ENCODE measurements at regions not wholly inside any gene's neighbourhood (a gene's known extent, or its start where the extent isn't known, plus 50 kb on each side); places are given as distances from the start of the nearest gene placed in this dataset.

DNA sequence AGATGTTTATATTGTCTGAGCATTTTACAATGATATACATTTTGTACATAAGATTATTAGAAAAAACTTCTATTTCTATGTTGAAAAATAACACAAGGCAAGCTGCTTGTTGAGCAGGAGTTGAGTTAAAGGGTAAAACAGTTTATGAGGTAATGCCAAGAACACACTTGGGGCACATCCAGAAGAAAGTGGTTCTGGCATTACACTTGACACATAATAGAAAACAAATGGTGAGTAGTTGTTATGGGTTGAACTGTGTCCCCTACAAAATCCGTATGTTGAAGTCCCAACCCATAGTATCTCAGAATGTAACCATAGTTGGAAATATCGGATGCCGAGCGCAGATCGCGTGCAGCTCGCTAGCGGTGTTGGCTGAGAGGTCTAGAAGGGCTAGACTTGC, 354.3 kb upstream of the GOT2 start:
- no peaks in the 10 kb centered on the region for H3K27me3 ChIP-seq (ENCODE audit: insufficient read depth, low read depth, low read length)
- H3K9ac ChIP-seq (ENCODE audit: low read length): no peak overlapping the region
- H3F3A ChIP-seq (ENCODE audit: insufficient read depth, low read length, poor library complexity, severe bottlenecking): no peaks in the 10 kb centered on the region
- H3K27ac ChIP-seq (ENCODE audit: low read length): no peak overlapping the region
- no peaks in the 10 kb centered on the region for H3K9me2 ChIP-seq (ENCODE audit: insufficient read depth, low read length)
- no peaks in the 10 kb centered on the region for H4K20me1 ChIP-seq (ENCODE audit: insufficient read depth)
- no peaks in the 10 kb centered on the region for H3K36me3 ChIP-seq (ENCODE audit: insufficient read depth, low read length)
- no peaks in the 10 kb centered on the region for H3K9me3 ChIP-seq (ENCODE audit: low read length)
- H3K79me2 ChIP-seq (replicated peaks; ENCODE audit: insufficient read depth, low read length): no peaks in the 10 kb centered on the region
- no peak for TF ChIP-seq EZH2 (IDR thresholded peaks at IDR 0.05; ENCODE audit: borderline replicate concordance, insufficient read depth, low read length, poor library complexity, severe bottlenecking)
- TF ChIP-seq, protein P1, sequence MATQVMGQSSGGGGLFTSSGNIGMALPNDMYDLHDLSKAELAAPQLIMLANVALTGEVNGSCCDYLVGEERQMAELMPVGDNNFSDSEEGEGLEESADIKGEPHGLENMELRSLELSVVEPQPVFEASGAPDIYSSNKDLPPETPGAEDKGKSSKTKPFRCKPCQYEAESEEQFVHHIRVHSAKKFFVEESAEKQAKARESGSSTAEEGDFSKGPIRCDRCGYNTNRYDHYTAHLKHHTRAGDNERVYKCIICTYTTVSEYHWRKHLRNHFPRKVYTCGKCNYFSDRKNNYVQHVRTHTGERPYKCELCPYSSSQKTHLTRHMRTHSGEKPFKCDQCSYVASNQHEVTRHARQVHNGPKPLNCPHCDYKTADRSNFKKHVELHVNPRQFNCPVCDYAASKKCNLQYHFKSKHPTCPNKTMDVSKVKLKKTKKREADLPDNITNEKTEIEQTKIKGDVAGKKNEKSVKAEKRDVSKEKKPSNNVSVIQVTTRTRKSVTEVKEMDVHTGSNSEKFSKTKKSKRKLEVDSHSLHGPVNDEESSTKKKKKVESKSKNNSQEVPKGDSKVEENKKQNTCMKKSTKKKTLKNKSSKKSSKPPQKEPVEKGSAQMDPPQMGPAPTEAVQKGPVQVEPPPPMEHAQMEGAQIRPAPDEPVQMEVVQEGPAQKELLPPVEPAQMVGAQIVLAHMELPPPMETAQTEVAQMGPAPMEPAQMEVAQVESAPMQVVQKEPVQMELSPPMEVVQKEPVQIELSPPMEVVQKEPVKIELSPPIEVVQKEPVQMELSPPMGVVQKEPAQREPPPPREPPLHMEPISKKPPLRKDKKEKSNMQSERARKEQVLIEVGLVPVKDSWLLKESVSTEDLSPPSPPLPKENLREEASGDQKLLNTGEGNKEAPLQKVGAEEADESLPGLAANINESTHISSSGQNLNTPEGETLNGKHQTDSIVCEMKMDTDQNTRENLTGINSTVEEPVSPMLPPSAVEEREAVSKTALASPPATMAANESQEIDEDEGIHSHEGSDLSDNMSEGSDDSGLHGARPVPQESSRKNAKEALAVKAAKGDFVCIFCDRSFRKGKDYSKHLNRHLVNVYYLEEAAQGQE (IDR thresholded peaks at IDR 0.05; ENCODE audit: borderline replicate concordance): no peak
- TF ChIP-seq TAF1 (IDR thresholded peaks at IDR 0.05; ENCODE audit: low read depth): no peak
- no peak for TF ChIP-seq RAD21 (conservative IDR thresholded peaks at IDR 0.05)
- no peak for TF ChIP-seq MXI1 (conservative IDR thresholded peaks at IDR 0.05; ENCODE audit: poor library complexity, severe bottlenecking)
- TF ChIP-seq CTCF (IDR thresholded peaks at IDR 0.05; ENCODE audit: poor library complexity, severe bottlenecking): no peak
- no peak for TF ChIP-seq EP300 (conservative IDR thresholded peaks at IDR 0.05; ENCODE audit: poor library complexity, severe bottlenecking)
- no peak for TF ChIP-seq SMC3 (conservative IDR thresholded peaks at IDR 0.05; ENCODE audit: poor library complexity)
- no peak for TF ChIP-seq POLR2AphosphoS5 (IDR thresholded peaks at IDR 0.05)
- H3K4me2 ChIP-seq (ENCODE audit: low read length): no peak overlapping the region
- H3K4me3 ChIP-seq (ENCODE audit: low read length): no peak overlapping the region
- H2AFZ ChIP-seq (ENCODE audit: low read depth, low read length): no peak overlapping the region

DNA sequence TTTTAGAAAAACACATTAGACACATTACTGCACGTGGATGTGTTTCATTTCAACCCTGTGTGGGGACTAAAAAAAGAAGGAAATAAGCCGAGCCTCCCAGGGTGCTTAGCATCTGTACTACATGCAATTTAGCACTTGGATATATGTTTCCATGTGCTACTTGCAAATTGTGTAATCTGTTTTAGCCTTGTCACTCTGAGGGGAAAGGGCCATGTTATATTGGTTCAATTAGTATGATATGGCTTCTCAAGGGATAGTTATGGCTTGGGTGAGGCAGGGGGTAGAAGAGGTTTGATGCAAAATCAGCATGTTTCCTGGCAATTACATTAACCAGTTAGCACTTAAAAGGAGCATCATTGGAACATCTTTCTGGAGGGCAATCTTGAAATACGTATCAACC, 353.5 kb upstream of the GOT2 start:
- Histone ChIP-seq H4K20me1 (ENCODE audit: insufficient read depth) (no peaks in the 10 kb centered on the region), H3K79me2 (replicated peaks; ENCODE audit: insufficient read depth, low read length) (no peaks in the 10 kb centered on the region), H3K9me2 (ENCODE audit: insufficient read depth, low read length) (no peaks in the 10 kb centered on the region), H3K4me3 (ENCODE audit: low read length) (no peak overlapping the region), H3F3A (ENCODE audit: insufficient read depth, low read length, poor library complexity, severe bottlenecking) (no peaks in the 10 kb centered on the region), H2AFZ (ENCODE audit: low read depth, low read length) (no peak overlapping the region), H3K9me3 (ENCODE audit: low read length) (no peaks in the 10 kb centered on the region), H3K27me3 (ENCODE audit: insufficient read depth, low read depth, low read length) (no peaks in the 10 kb centered on the region), H3K9ac (ENCODE audit: low read length) (no peak overlapping the region), H3K36me3 (ENCODE audit: insufficient read depth, low read length) (no peaks in the 10 kb centered on the region), H3K27ac (ENCODE audit: low read length) (no peak overlapping the region), H3K4me2 (ENCODE audit: low read length) (no peak overlapping the region)
- no peak for TF ChIP-seq RAD21 (conservative IDR thresholded peaks at IDR 0.05)
- no peak for TF ChIP-seq MXI1 (conservative IDR thresholded peaks at IDR 0.05; ENCODE audit: poor library complexity, severe bottlenecking)
- TF ChIP-seq SMC3 (conservative IDR thresholded peaks at IDR 0.05; ENCODE audit: poor library complexity): no peak
- TF ChIP-seq EZH2 (IDR thresholded peaks at IDR 0.05; ENCODE audit: borderline replicate concordance, insufficient read depth, low read length, poor library complexity, severe bottlenecking): no peak

All from neural cell (in vitro differentiated cells).